K562 (cell line): ENCODE measurements at regions not wholly inside any gene's neighbourhood (a gene's known extent, or its start where the extent isn't known, plus 50 kb on each side); places are given as distances from the start of the nearest gene placed in this dataset.

ENCODE experiments used
- BHLHE40 ChIP-seq: IDR thresholded peaks from 2 replicates; pipeline ENCODE4 v1.6.1; 2011; ENCODE audit warnings: low read length, improper control_type of control experiment
- ELF4 ChIP-seq: fragments of 450-650 bp; formaldehyde crosslinking; IDR thresholded peaks from 2 replicates; pipeline ENCODE4 v1.4.0; 2022; ENCODE audit warnings: missing genetic modification characterization
- ZNF699 ChIP-seq: fragments of 250-450 bp; sonication (Bioruptor Pico); IDR thresholded peaks from 2 replicates; pipeline ENCODE4 v1.8.0; 2021; ENCODE audit warnings: mild to moderate bottlenecking, moderate library complexity; ENCODE audit not compliant: insufficient replicate concordance
- ZNF785 ChIP-seq: fragments of 250-450 bp; sonication (Bioruptor Pico); IDR thresholded peaks from 2 replicates; pipeline ENCODE4 v1.4.0; 2020; ENCODE audit warnings: mild to moderate bottlenecking
- TF ChIP-seq, protein P1 (sequence below): fragments of 250-450 bp; sonication (Bioruptor Pico); IDR thresholded peaks from 2 replicates; pipeline ENCODE4 v1.5.0; 2020; ENCODE audit warnings: mild to moderate bottlenecking
- TF ChIP-seq, protein P2 (sequence below): fragments of 200-800 bp; sonication (Bioruptor generic); IDR thresholded peaks from 2 replicates; pipeline ENCODE4 v1.6.1; 2017; ENCODE audit warnings: missing genetic modification characterization, missing compliant biosample characterization
- TF ChIP-seq, protein P3 (sequence below): fragments of 450-650 bp; IDR thresholded peaks from 2 replicates; pipeline ENCODE4 v1.7.0; 2016; ENCODE audit warnings: borderline replicate concordance

DNA sequence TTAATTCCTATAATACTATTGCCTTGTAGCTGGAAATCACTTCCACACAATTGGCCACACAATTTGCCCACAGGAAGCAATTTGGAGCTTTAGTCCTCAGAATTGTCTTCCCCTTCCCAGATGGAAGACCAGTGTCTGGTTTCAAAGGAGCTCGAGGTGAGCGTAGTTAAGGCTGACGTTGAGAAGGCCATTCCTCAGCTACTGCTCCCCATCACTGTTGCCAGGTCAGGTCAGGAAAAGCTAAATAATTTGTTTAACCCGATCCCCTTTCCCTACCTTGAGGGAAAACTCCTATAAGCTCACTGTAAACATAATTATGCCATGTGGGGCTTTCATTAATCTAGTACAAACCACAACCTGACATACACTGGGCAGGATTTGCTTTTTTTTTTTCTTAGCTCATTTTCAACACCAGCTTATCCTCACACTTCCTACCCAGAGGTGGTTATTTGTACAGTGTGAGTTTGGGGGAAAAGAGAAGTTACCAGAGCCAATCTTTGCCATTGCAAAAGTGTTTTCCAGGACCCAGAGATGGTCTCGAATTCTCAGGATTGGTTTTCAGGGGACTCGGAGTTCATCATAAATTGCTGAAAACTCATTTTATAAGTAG lies 242.7 kb downstream of the CLIC5 start (continued):
- TF ChIP-seq ELF4 (no peak), ZNF785 (CRISPR knock-in tag) (no peak), ZNF699 (CRISPR knock-in tag) (no peak), BHLHE40 (no peak)
- TF ChIP-seq, protein P1, sequence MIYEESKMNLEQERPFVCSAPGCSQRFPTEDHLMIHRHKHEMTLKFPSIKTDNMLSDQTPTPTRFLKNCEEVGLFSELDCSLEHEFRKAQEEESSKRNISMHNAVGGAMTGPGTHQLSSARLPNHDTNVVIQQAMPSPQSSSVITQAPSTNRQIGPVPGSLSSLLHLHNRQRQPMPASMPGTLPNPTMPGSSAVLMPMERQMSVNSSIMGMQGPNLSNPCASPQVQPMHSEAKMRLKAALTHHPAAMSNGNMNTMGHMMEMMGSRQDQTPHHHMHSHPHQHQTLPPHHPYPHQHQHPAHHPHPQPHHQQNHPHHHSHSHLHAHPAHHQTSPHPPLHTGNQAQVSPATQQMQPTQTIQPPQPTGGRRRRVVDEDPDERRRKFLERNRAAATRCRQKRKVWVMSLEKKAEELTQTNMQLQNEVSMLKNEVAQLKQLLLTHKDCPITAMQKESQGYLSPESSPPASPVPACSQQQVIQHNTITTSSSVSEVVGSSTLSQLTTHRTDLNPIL, result no peak
- TF ChIP-seq, protein P2, sequence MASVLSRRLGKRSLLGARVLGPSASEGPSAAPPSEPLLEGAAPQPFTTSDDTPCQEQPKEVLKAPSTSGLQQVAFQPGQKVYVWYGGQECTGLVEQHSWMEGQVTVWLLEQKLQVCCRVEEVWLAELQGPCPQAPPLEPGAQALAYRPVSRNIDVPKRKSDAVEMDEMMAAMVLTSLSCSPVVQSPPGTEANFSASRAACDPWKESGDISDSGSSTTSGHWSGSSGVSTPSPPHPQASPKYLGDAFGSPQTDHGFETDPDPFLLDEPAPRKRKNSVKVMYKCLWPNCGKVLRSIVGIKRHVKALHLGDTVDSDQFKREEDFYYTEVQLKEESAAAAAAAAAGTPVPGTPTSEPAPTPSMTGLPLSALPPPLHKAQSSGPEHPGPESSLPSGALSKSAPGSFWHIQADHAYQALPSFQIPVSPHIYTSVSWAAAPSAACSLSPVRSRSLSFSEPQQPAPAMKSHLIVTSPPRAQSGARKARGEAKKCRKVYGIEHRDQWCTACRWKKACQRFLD (CRISPR knock-in tag), result no peak
- TF ChIP-seq, protein P3, sequence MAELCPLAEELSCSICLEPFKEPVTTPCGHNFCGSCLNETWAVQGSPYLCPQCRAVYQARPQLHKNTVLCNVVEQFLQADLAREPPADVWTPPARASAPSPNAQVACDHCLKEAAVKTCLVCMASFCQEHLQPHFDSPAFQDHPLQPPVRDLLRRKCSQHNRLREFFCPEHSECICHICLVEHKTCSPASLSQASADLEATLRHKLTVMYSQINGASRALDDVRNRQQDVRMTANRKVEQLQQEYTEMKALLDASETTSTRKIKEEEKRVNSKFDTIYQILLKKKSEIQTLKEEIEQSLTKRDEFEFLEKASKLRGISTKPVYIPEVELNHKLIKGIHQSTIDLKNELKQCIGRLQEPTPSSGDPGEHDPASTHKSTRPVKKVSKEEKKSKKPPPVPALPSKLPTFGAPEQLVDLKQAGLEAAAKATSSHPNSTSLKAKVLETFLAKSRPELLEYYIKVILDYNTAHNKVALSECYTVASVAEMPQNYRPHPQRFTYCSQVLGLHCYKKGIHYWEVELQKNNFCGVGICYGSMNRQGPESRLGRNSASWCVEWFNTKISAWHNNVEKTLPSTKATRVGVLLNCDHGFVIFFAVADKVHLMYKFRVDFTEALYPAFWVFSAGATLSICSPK, result no peak
